ENCODE measurements at regions not wholly inside any gene's neighbourhood (a gene's known extent, or its start where the extent isn't known, plus 50 kb on each side); places are given as distances from the start of the nearest gene placed in this dataset.

DNA sequence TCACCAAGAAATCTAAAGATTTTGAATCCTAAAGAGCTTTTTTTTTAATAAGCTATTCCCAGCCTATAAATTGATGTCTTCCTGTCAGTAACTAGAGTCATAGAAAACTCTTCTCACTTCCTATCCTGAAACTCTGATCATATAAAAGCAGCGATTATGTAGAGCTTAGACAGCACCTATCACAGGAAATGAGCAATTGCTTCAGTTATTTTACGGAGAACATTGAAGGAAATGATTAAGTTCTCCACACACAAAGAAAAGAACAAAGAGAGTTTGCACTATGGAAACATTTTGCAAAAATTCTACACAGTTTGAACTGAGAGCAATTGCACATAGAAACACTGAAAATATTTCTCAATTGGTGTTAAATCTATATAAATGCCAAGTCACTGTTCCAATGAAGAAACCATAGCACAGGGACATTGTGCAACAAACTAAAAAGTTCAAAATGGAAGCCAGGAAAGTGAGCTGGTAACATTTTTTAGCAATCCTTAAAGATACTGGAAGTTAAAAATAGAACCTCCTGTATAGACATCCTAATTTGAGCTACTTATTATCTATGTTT lies 291.5 kb upstream of the ARHGEF26 start:
- TF ChIP-seq, protein P1, sequence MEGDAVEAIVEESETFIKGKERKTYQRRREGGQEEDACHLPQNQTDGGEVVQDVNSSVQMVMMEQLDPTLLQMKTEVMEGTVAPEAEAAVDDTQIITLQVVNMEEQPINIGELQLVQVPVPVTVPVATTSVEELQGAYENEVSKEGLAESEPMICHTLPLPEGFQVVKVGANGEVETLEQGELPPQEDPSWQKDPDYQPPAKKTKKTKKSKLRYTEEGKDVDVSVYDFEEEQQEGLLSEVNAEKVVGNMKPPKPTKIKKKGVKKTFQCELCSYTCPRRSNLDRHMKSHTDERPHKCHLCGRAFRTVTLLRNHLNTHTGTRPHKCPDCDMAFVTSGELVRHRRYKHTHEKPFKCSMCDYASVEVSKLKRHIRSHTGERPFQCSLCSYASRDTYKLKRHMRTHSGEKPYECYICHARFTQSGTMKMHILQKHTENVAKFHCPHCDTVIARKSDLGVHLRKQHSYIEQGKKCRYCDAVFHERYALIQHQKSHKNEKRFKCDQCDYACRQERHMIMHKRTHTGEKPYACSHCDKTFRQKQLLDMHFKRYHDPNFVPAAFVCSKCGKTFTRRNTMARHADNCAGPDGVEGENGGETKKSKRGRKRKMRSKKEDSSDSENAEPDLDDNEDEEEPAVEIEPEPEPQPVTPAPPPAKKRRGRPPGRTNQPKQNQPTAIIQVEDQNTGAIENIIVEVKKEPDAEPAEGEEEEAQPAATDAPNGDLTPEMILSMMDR (conservative IDR thresholded peaks at IDR 0.05; ENCODE audit: low read length): no peak
- TF ChIP-seq EZH2phosphoT487 (IDR thresholded peaks at IDR 0.05; ENCODE audit: borderline replicate concordance): no peak
